C4-2B (cell line): ENCODE measurements at regions not wholly inside any gene's neighbourhood (a gene's known extent, or its start where the extent isn't known, plus 50 kb on each side); places are given as distances from the start of the nearest gene placed in this dataset.

Experiments used
- H3K27ac ChIP-seq: fragments of 450-650 bp; 2 replicates; pipeline ENCODE4 v1.5.1; 2017
- ZFX ChIP-seq: fragments of 450-650 bp; IDR thresholded peaks from 2 replicates; pipeline ENCODE4 v1.6.1; 2017
- TF ChIP-seq, protein P1 (sequence below): fragments of 450-650 bp; conservative IDR thresholded peaks from 2 replicates; pipeline ENCODE4 v1.5.1; 2017; ENCODE audit warnings: mild to moderate bottlenecking

GRCh38 chr9:113668061-113668460 lies 204.5 kb downstream of the RGS3 start:
- H3K27ac ChIP-seq, result no peak overlapping the region
- TF ChIP-seq ZFX, result no peak
- TF ChIP-seq, protein P1, sequence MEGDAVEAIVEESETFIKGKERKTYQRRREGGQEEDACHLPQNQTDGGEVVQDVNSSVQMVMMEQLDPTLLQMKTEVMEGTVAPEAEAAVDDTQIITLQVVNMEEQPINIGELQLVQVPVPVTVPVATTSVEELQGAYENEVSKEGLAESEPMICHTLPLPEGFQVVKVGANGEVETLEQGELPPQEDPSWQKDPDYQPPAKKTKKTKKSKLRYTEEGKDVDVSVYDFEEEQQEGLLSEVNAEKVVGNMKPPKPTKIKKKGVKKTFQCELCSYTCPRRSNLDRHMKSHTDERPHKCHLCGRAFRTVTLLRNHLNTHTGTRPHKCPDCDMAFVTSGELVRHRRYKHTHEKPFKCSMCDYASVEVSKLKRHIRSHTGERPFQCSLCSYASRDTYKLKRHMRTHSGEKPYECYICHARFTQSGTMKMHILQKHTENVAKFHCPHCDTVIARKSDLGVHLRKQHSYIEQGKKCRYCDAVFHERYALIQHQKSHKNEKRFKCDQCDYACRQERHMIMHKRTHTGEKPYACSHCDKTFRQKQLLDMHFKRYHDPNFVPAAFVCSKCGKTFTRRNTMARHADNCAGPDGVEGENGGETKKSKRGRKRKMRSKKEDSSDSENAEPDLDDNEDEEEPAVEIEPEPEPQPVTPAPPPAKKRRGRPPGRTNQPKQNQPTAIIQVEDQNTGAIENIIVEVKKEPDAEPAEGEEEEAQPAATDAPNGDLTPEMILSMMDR, result no peak

DNA sequence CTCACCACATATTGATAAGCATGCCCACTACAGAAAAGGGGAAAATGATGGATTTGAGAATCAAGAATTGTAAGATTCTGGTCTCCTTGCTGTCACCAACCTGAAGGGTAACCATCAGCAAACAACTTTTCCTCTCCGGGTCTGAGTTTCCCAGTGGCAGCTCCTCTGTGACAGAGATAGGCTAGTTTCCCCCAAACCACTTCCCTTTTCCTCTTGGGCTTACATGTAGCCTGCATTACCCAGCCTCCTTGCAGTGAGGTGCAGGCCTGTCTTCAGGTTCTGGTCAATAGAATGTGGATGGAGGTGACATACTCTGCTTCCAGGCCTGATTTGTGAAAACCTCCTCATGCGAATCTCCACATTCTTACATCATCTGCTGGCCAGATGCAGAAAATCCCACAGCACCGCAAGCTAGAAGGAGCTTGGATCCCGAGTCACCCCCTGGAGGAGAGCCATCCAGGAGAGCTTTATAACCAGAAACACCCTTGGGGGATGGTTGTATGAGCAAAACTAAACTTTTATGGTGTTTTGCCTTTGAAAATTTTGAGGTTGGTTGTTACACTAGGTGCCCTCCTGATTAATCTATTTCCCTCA lies 206.1 kb downstream of the RGS3 start:
- no peak overlapping the region for H3K27ac ChIP-seq
- TF ChIP-seq ZFX, result no peak
- TF ChIP-seq, protein P1, result no peak

DNA sequence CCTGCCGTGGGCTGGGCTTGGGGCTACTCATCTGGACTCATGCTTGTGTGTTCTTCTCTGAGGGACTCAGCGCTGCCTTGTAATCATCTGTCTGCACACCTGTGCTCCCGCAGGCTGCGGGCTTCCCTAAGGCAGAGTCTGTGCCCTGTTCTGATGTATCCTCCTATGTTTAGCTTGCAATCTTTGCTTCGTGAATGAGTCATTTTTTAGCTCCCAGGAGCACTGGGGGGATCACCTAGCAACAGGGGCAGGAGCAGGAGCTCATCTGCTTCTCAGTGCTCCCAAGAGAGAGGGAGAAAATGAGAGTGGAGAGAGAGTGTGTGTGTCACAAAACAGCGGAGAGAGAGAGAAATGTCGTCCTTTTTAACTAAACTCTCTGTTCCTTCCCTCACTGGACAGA lies 202.4 kb upstream of the ZNF618 start:
- no peak overlapping the region for H3K27ac ChIP-seq
- TF ChIP-seq, protein P1, result no peak
- TF ChIP-seq ZFX, result no peak

- H3K27ac ChIP-seq, result no peak overlapping the region
- TF ChIP-seq ZFX, result no peak
- TF ChIP-seq, protein P1, result no peak
These were observed 201.7 kb upstream of the ZNF618 start for GRCh38 chr9:113674436-113674835.

- H3K27ac ChIP-seq, result no peak overlapping the region
- TF ChIP-seq, protein P1, result no peak
- no peak for TF ChIP-seq ZFX
These were observed 200.6 kb upstream of the ZNF618 start for GRCh38 chr9:113675475-113675941.

- H3K27ac ChIP-seq, result no peak overlapping the region
- TF ChIP-seq ZFX, result no peak
- TF ChIP-seq, protein P1, result no peak
These were observed 199.1 kb upstream of the ZNF618 start for GRCh38 chr9:113677057-113677456.

GRCh38 chr9:113677569-113677968 lies 198.5 kb upstream of the ZNF618 start:
- no peak for TF ChIP-seq ZFX
- TF ChIP-seq, protein P1, result no peak
- H3K27ac ChIP-seq, result no peak overlapping the region
